Tibial nerve (tissue), 4 donors: ENCODE measurements at regions not wholly inside any gene's neighbourhood (a gene's known extent, or its start where the extent isn't known, plus 50 kb on each side); places are given as distances from the start of the nearest gene placed in this dataset.

Experiments
- EP300 ChIP-seq, 2 donors: sonication (generic); formaldehyde crosslinking; IDR thresholded peaks; one replicate each; pipeline ENCODE4 v1.6.1; 2017; ENCODE audit warnings: antibody characterized with exemption in 2 of 2, mild to moderate bottlenecking in 1 of 2
- POLR2A ChIP-seq, 2 donors: fragments of 450-650 bp; IDR thresholded peaks; one replicate each; pipeline ENCODE4 v1.6.1; 2017; ENCODE audit warnings: antibody characterized with exemption in 2 of 2, mild to moderate bottlenecking in 2 of 2, moderate library complexity in 2 of 2
- TF ChIP-seq, protein P1 (sequence below), 5 experiments: fragments of 200-600 bp in 3 of 5; fragments of 450-650 bp in 2 of 5; sonication (generic) in 3 of 5; IDR thresholded peaks; one replicate each; pipeline ENCODE4 v1.5.1; 2016 to 2019; ENCODE audit warnings: antibody characterized with exemption in 5 of 5, mild to moderate bottlenecking in 3 of 5, moderate library complexity in 2 of 5

DNA sequence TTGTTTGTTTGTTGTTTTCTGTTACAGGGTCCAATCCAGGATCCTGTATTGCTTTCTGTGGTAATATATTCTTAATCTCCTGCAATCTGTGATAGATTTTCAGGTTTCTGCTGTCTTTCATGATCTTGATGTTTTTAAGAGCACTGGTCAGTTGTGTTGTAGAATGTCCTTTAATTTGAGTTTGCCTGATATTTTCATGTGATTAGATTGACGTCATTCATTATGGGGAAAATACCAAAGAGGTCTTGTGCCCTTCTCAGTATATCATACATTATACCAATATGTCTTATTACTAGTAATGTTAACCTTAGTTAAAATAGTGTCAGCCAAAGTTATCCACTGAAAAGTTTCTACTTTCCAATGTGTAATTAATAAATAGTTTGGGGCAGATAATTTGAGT, 929.3 kb downstream of the PCDH19 start:
- TF ChIP-seq POLR2A (IDR thresholded peaks at IDR 0.05) (no peak), EP300 (IDR thresholded peaks at IDR 0.05) (no peak)
- TF ChIP-seq, protein P1, sequence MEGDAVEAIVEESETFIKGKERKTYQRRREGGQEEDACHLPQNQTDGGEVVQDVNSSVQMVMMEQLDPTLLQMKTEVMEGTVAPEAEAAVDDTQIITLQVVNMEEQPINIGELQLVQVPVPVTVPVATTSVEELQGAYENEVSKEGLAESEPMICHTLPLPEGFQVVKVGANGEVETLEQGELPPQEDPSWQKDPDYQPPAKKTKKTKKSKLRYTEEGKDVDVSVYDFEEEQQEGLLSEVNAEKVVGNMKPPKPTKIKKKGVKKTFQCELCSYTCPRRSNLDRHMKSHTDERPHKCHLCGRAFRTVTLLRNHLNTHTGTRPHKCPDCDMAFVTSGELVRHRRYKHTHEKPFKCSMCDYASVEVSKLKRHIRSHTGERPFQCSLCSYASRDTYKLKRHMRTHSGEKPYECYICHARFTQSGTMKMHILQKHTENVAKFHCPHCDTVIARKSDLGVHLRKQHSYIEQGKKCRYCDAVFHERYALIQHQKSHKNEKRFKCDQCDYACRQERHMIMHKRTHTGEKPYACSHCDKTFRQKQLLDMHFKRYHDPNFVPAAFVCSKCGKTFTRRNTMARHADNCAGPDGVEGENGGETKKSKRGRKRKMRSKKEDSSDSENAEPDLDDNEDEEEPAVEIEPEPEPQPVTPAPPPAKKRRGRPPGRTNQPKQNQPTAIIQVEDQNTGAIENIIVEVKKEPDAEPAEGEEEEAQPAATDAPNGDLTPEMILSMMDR (IDR thresholded peaks at IDR 0.05): no peak
